ENCODE measurements at regions not wholly inside any gene's neighbourhood (a gene's known extent, or its start where the extent isn't known, plus 50 kb on each side); places are given as distances from the start of the nearest gene placed in this dataset.

DNA sequence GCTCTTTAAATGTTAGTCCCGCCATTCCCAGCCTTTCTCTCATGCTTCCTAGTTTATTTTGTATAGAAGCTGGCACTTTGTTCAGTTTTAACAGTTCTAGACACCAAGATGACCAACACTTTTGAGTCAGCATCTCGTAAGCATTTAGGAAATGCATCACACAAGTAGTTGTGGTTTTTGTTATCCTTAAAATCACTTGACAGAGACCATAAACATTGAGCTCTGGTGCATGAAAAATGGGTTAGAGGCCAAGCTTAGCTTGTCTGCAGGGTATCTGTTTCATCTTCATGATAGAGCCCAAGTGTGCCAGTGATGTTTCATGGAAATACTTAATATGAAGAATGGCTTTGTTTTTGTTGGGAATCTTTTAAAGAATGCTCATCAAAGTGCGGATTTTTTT lies 159.7 kb downstream of the DISP1 start:
- no peak overlapping the region for H3K4me3 ChIP-seq (replicated peaks in 1 of 3; ENCODE audit: insufficient read depth in 1 of 3, low read depth in 1 of 3, low read length in 3 of 3)
- BruUV-seq (replicated peaks) = no TSS peak
- DNase-seq (ENCODE audit: low read depth, low spot score) (peak; percentile 28), FAIRE-seq (peak; percentile 49)
- peak; percentile 2 for TF ChIP-seq JUN (IDR thresholded peaks at IDR 0.05; ENCODE audit: borderline replicate concordance, insufficient read depth, insufficient read length, low read depth)
- TF ChIP-seq, protein P1, sequence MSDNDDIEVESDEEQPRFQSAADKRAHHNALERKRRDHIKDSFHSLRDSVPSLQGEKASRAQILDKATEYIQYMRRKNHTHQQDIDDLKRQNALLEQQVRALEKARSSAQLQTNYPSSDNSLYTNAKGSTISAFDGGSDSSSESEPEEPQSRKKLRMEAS (IDR thresholded peaks at IDR 0.05; ENCODE audit: insufficient read depth, insufficient read length) = no peak
- TF ChIP-seq FOS (IDR thresholded peaks at IDR 0.05; ENCODE audit: borderline replicate concordance, insufficient read depth, low read length) = peak; percentile 84
- TF ChIP-seq GATA2 (IDR thresholded peaks at IDR 0.05; ENCODE audit: insufficient read depth, insufficient read length, low read depth, low read length) = peak; percentile 75
- no peak overlapping the region for H3K27ac ChIP-seq (ENCODE audit: insufficient read depth, low read depth, low read length)
- intact Hi-C loops (cut with micrococcal nuclease) (loop anchor here (5.0 kb wide), 1 partner anchor 87 kb away; no protein-coding TSS in a partner anchor), dilution Hi-C loops (cut with MboI; ENCODE audit: extremely low pct_ligation_motif_present, low sequenced_read_pairs) (no loop called here)
- no peak overlapping the region for H3K4me2 ChIP-seq (ENCODE audit: insufficient read depth, low read length)
- no peaks in the 10 kb centered on the region for H3K4me1 ChIP-seq (ENCODE audit: control insufficient read depth, extremely low read depth, insufficient read depth, low read length)
- H2AFZ ChIP-seq (ENCODE audit: low read depth, low read length) = no peak overlapping the region
- H3K9me3 ChIP-seq (replicated peaks; ENCODE audit: control insufficient read depth, insufficient read depth, low read length) = no peaks in the 10 kb centered on the region
- H3K36me3 ChIP-seq (ENCODE audit: control insufficient read depth in 2 of 2, extremely low read depth in 1 of 2, insufficient read depth in 2 of 2, low read length in 2 of 2) = no peaks in the 10 kb centered on the region
- H3K9ac ChIP-seq (replicated peaks; ENCODE audit: extremely low read depth, insufficient read depth, low read length) = no peak overlapping the region
- ChIA-PET POLR2A (no interaction called here), CTCF (interaction anchor here (1.1 to 1.8 kb wide), 4 partner anchors 17 to 159 kb away, joined by 3 to 5 read pairs (median 4); no protein-coding TSS in a partner anchor)
- H3K9me1 ChIP-seq (replicated peaks; ENCODE audit: control insufficient read depth, extremely low read depth, insufficient read depth, low read length) = no peaks in the 10 kb centered on the region
- no peaks in the 10 kb centered on the region for H3K79me2 ChIP-seq (ENCODE audit: control insufficient read depth, insufficient read depth, low read length)
- no peaks in the 10 kb centered on the region for H3K27me3 ChIP-seq (ENCODE audit: control insufficient read depth in 2 of 2, insufficient read depth in 2 of 2, low read length in 2 of 2)
- H4K20me1 ChIP-seq (replicated peaks; ENCODE audit: control insufficient read depth, extremely low read depth, insufficient read depth, low read length) = no peaks in the 10 kb centered on the region

DNA sequence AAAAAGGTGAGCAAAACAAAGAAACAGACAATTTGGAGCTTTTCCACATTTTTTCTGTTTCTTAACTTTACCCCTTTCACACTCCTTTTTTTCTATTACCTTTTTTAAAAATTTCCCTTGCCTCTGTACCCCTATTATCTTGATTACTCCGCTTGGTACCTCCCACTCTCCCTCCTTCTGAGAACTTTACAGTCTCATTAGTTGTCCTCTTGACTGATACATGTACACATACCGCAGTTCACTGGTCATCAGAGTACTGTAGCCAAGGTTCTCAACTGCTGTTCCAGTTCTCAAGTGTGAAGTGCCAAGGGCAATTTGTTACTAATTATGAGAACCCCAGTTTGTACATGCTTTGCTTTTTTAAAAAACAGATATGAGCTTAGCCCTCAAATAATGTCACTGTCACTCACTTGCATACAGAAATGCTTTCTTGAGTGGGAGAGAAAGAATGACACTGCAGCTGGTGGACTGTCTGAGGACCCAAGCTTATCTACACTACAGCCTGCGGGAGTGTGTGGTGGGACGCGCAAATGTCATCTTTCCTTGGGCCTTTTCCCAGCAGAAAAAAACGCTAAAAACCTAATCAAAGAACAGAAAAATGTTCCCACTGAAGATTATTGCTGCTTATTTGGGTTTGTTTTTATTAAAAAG lies 160.8 kb downstream of the DISP1 start:
- ChIA-PET POLR2A (no interaction called here), CTCF (interaction anchor here (1.1 to 1.5 kb wide), 2 partner anchors 114 to 158 kb away, joined by 3 to 4 read pairs; no protein-coding TSS in a partner anchor)
- intact Hi-C loops (cut with micrococcal nuclease) = no loop called here
- Histone ChIP-seq H3K79me2 (ENCODE audit: control insufficient read depth, insufficient read depth, low read length) (no peaks in the 10 kb centered on the region), H4K20me1 (replicated peaks; ENCODE audit: control insufficient read depth, extremely low read depth, insufficient read depth, low read length) (no peaks in the 10 kb centered on the region), H3K4me3 (replicated peaks in 1 of 3; ENCODE audit: insufficient read depth in 1 of 3, low read depth in 1 of 3, low read length in 3 of 3) (no peak overlapping the region), H3K27me3 (ENCODE audit: control insufficient read depth in 2 of 2, insufficient read depth in 2 of 2, low read length in 2 of 2) (no peaks in the 10 kb centered on the region), H3K4me1 (ENCODE audit: control insufficient read depth, extremely low read depth, insufficient read depth, low read length) (no peaks in the 10 kb centered on the region), H3K9ac (replicated peaks; ENCODE audit: extremely low read depth, insufficient read depth, low read length) (no peak overlapping the region), H3K9me1 (replicated peaks; ENCODE audit: control insufficient read depth, extremely low read depth, insufficient read depth, low read length) (no peaks in the 10 kb centered on the region), H3K9me3 (replicated peaks; ENCODE audit: control insufficient read depth, insufficient read depth, low read length) (no peaks in the 10 kb centered on the region), H3K36me3 (ENCODE audit: control insufficient read depth in 2 of 2, extremely low read depth in 1 of 2, insufficient read depth in 2 of 2, low read length in 2 of 2) (no peaks in the 10 kb centered on the region), H3K4me2 (ENCODE audit: insufficient read depth, low read length) (no peak overlapping the region), H3K27ac (ENCODE audit: insufficient read depth, low read depth, low read length) (no peak overlapping the region), H2AFZ (ENCODE audit: low read depth, low read length) (no peak overlapping the region)
- dilution Hi-C loops (cut with MboI; ENCODE audit: extremely low pct_ligation_motif_present, low sequenced_read_pairs) = no loop called here
- TF ChIP-seq POLR2A (IDR thresholded peaks at IDR 0.05; ENCODE audit: low read depth, low read length) = no peak
- TF ChIP-seq EZH2 (IDR thresholded peaks at IDR 0.05; ENCODE audit: borderline replicate concordance, low read depth, low read length, severe bottlenecking) = no peak
- BruUV-seq (replicated peaks) = no TSS peak
- DNase-seq (ENCODE audit: low read depth, low spot score) = no peak
- no peak for FAIRE-seq
